HCT116 (cell line): ENCODE measurements at regions not wholly inside any gene's neighbourhood (a gene's known extent, or its start where the extent isn't known, plus 50 kb on each side); places are given as distances from the start of the nearest gene placed in this dataset.

Source experiments
- ATAC-seq: fragments of 200-7000 bp; cut with Tn5 transposase; 2 replicates; pipeline ENCODE4 v1.9.1; 2020; ENCODE audit warnings: mild to moderate bottlenecking, moderate library complexity
- BruUV-seq: library from RNA; stranded (reverse); fragments of 400-500 nt; replicated peaks from 2 replicates; lab custom pipeline; 2021; lab: Mats Ljungman, UMichigan
- CTCF ChIA-PET: fragments of 300-600 bp; sonication (Branson Sonifier 250); formaldehyde crosslinking; loops from one replicate; lab custom pipeline; 2021; ENCODE audit warnings: antibody characterized with exemption; lab: Charles Lee
- POLR2A ChIA-PET: fragments of 300-600, 350-600 bp; sonication (Branson Sonifier 250); formaldehyde crosslinking; loops from one replicate; lab custom pipeline; 2021; ENCODE audit warnings: antibody characterized with exemption; lab: Charles Lee
- RAD21 ChIA-PET, 2 experiments: fragments of 300-600 bp; sonication (Branson Sonifier 250); formaldehyde crosslinking; loops; one replicate each; lab custom pipeline; 2023; ENCODE audit warnings: low total read pairs in 2 of 2; ENCODE audit not compliant: uncharacterized antibody in 2 of 2, unreplicated experiment in 2 of 2, low non-redundant PET in 1 of 2; lab: Charles Lee
- DNase-seq: peaks from one replicate; pipeline ENCODE4 v3.0.0-alpha.2; 2010; ENCODE audit warnings: low read depth, low spot score
- H2AFZ ChIP-seq: fragments of 200-600 bp; shearing (Covaris generic), sonication (generic); 2 replicates; pipeline ENCODE4 v1.6.1; 2017; ENCODE audit warnings: low read depth, mixed run types, mixed read lengths, antibody characterized with exemption, low read length; ENCODE audit not compliant: poor library complexity, severe bottlenecking
- H3K27ac ChIP-seq: 2 replicates; pipeline ENCODE4 v1.5.1; 2012; ENCODE audit warnings: low read depth, low read length
- H3K27me3 ChIP-seq: fragments of 200-600 bp; sonication (generic); 2 replicates; pipeline ENCODE4 v1.6.1; 2016; ENCODE audit warnings: mixed run types, low read length, mixed read lengths; ENCODE audit not compliant: insufficient read depth
- H3K36me3 ChIP-seq, 2 experiments: fragments of 200-500 bp in 1 of 2; fragments of 200-600 bp in 1 of 2; sonication (Bioruptor generic) in 1 of 2; sonication (generic) in 1 of 2; 2 replicates each; pipeline versions ENCODE4 v1.5.1 to v1.6.1; 2014 to 2016; ENCODE audit warnings: low read length in 2 of 2, inconsistent platforms in 1 of 2, mixed read lengths in 1 of 2, mixed run types in 1 of 2; ENCODE audit not compliant: insufficient read depth in 2 of 2, control insufficient read depth in 1 of 2
- H3K4me1 ChIP-seq, 2 experiments: fragments of 200-600 bp in 1 of 2; sonication (generic) in 1 of 2; 2 replicates each; pipeline versions ENCODE4 v1.5.1 to v1.6.1; 2012 to 2017; ENCODE audit warnings: low read length in 2 of 2, inconsistent platforms in 1 of 2, mild to moderate bottlenecking in 1 of 2, mixed read lengths in 1 of 2, mixed run types in 1 of 2, moderate library complexity in 1 of 2; ENCODE audit not compliant: insufficient read depth in 2 of 2, control insufficient read depth in 1 of 2
- H3K4me2 ChIP-seq: fragments of 200-600 bp; sonication (generic); 2 replicates; pipeline ENCODE4 v1.6.1; 2017; ENCODE audit warnings: mixed run types, low read length, mixed read lengths
- H3K4me3 ChIP-seq, 2 experiments: fragments of 200-600 bp in 1 of 2; sonication (generic) in 1 of 2; replicated peaks in 1 of 2; 2 replicates each; pipeline ENCODE4 v1.5.1; 2011 to 2016; ENCODE audit warnings: low read length in 2 of 2, control low read depth in 1 of 2, low read depth in 1 of 2, mild to moderate bottlenecking in 1 of 2, mixed read lengths in 1 of 2, mixed run types in 1 of 2
- H3K79me2 ChIP-seq: fragments of 200-600 bp; sonication (generic); 2 replicates; pipeline ENCODE4 v1.6.1; 2017; ENCODE audit warnings: mild to moderate bottlenecking, mixed run types, low read length, moderate library complexity, mixed read lengths; ENCODE audit not compliant: insufficient read depth
- H3K9ac ChIP-seq: fragments of 200-600 bp; sonication (generic); 2 replicates; pipeline ENCODE4 v1.6.1; 2016; ENCODE audit warnings: low read length, mixed read lengths
- H3K9me2 ChIP-seq: fragments of 200-600 bp; sonication (generic), shearing (Covaris generic); 2 replicates; pipeline ENCODE4 v1.6.1; 2017; ENCODE audit warnings: mixed run types, mild to moderate bottlenecking, moderate library complexity; ENCODE audit not compliant: insufficient read depth
- H3K9me3 ChIP-seq, 2 experiments: fragments of 200-500 bp in 1 of 2; fragments of 200-600 bp in 1 of 2; sonication (Bioruptor generic) in 1 of 2; sonication (generic) in 1 of 2; 2 replicates each; pipeline ENCODE4 v1.6.1; 2014 to 2017; ENCODE audit warnings: low read length in 2 of 2, mixed read lengths in 2 of 2, inconsistent platforms in 1 of 2, low read depth in 1 of 2, mild to moderate bottlenecking in 1 of 2, mixed run types in 1 of 2, moderate library complexity in 1 of 2; ENCODE audit not compliant: control insufficient read depth in 1 of 2, insufficient read depth in 1 of 2
- H4K20me1 ChIP-seq: fragments of 200-600 bp; sonication (generic), shearing (Covaris generic); 2 replicates; pipeline ENCODE4 v1.6.1; 2017; ENCODE audit warnings: mixed run types, mild to moderate bottlenecking, moderate library complexity; ENCODE audit not compliant: insufficient read depth
- CBX3 ChIP-seq: IDR thresholded peaks from 2 replicates; pipeline ENCODE4 v1.6.1; 2012; ENCODE audit warnings: low read depth
- CEBPB ChIP-seq: IDR thresholded peaks from 2 replicates; pipeline ENCODE4 v1.6.1; 2012; ENCODE audit warnings: low read depth
- EGR1 ChIP-seq: IDR thresholded peaks from 2 replicates; pipeline ENCODE4 v1.6.1; 2012; ENCODE audit warnings: low read depth
- EZH2 ChIP-seq: fragments of 200-600 bp; sonication (generic); IDR thresholded peaks from 2 replicates; pipeline ENCODE4 v1.6.1; 2017; ENCODE audit warnings: antibody characterized with exemption, mixed run types
- JUND ChIP-seq: IDR thresholded peaks from 2 replicates; pipeline ENCODE4 v1.6.1; 2012
- POLR2A ChIP-seq: IDR thresholded peaks from 2 replicates; pipeline ENCODE4 v1.7.0; 2011; ENCODE audit warnings: borderline replicate concordance; ENCODE audit not compliant: insufficient read depth, insufficient read length; ENCODE audit errors: extremely low read depth
- POLR2AphosphoS5 ChIP-seq: IDR thresholded peaks from 2 replicates; pipeline ENCODE4 v1.6.1; 2011; ENCODE audit warnings: mild to moderate bottlenecking, low read depth, low read length, moderate library complexity
- RAD21 ChIP-seq: IDR thresholded peaks from 2 replicates; pipeline ENCODE4 v1.6.1; 2012; ENCODE audit warnings: low read depth, mild to moderate bottlenecking
- SIN3A ChIP-seq: IDR thresholded peaks from 2 replicates; pipeline ENCODE4 v1.6.1; 2012; ENCODE audit warnings: low read depth
- SP1 ChIP-seq: IDR thresholded peaks from 2 replicates; pipeline ENCODE4 v1.6.1; 2012; ENCODE audit warnings: low read depth
- SRF ChIP-seq: IDR thresholded peaks from 2 replicates; pipeline ENCODE4 v1.6.1; 2012; ENCODE audit warnings: low read depth
- TCF7L2 ChIP-seq: IDR thresholded peaks from 2 replicates; pipeline ENCODE4 v1.7.0; 2011; ENCODE audit warnings: borderline replicate concordance, inconsistent platforms; ENCODE audit not compliant: insufficient read depth, insufficient read length; ENCODE audit errors: extremely low read depth
- YY1 ChIP-seq: IDR thresholded peaks from 2 replicates; pipeline ENCODE4 v1.6.1; 2011; ENCODE audit warnings: low read length, low read depth, moderate library complexity, mild to moderate bottlenecking; ENCODE audit not compliant: insufficient replicate concordance; ENCODE audit errors: extremely low read depth
- ZFX ChIP-seq: fragments of 450-650 bp; IDR thresholded peaks from 2 replicates; pipeline ENCODE4 v1.6.1; 2017
- intact Hi-C: fragments of 100-400 bp; cut with micrococcal nuclease; formaldehyde crosslinking; loops from 2 replicates; pipeline ENCODE4 v1.10.0; 2022
- TF ChIP-seq, protein P1 (sequence below), 3 experiments: fragments of 200-600 bp in 1 of 3; sonication (generic) in 1 of 3; IDR thresholded peaks in 2 of 3; conservative IDR thresholded peaks in 1 of 3; 2 replicates each; pipeline ENCODE4 v1.5.1; 2012 to 2017; ENCODE audit warnings: low read depth in 2 of 3, low read length in 2 of 3, antibody characterized with exemption in 1 of 3, borderline replicate concordance in 1 of 3, control low read depth in 1 of 3, mild to moderate bottlenecking in 1 of 3, mixed read lengths in 1 of 3, mixed run types in 1 of 3, moderate library complexity in 1 of 3; ENCODE audit not compliant: insufficient read depth in 1 of 3
- TF ChIP-seq, protein P2 (sequence below): IDR thresholded peaks from 2 replicates; pipeline ENCODE4 v1.6.1; 2012
- TF ChIP-seq, protein P3 (sequence below): IDR thresholded peaks from 2 replicates; pipeline ENCODE4 v1.6.1; 2012; ENCODE audit warnings: low read depth

DNA sequence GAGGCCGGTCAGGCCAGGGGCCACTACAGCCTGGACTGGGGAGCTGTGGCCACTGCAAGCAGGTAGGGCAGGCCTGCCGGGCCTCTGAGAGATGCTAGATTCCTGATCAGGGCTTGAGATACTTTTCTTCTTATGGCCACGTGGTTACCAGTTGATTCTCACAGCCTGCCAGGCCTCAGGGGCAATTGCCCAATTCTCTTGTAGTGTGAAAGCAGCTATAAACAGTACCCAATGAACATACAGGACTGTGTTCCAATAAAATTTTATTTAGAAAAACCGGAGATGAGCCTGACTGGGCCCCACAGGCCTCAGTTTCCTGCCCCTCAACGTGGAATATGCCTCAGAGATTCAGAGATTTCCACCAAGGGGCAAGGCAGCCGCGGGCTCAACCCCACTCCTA is 475.2 kb downstream of the TCERG1L start:
- intact Hi-C loops, result no loop called here
- Histone ChIP-seq H3K4me1 (no peaks in the 10 kb centered on the region), H3K27ac (no peak overlapping the region), H4K20me1 (no peaks in the 10 kb centered on the region), H3K9ac (no peak overlapping the region), H3K27me3 (no peaks in the 10 kb centered on the region), H3K4me2 (no peak overlapping the region), H2AFZ (no peak overlapping the region), H3K36me3 (no peaks in the 10 kb centered on the region), H3K9me3 (no peaks in the 10 kb centered on the region), H3K4me3 (no peak overlapping the region), H3K79me2 (no peaks in the 10 kb centered on the region), H3K9me2 (no peaks in the 10 kb centered on the region)
- ChIA-PET POLR2A (no interaction called here), CTCF (no interaction called here), RAD21 (no interaction called here)
- no TSS peak for BruUV-seq
- no peak for DNase-seq
- no peak for TF ChIP-seq POLR2AphosphoS5
- TF ChIP-seq CBX3, result no peak
- TF ChIP-seq CEBPB, result no peak
- TF ChIP-seq YY1, result no peak
- TF ChIP-seq JUND, result no peak
- TF ChIP-seq POLR2A, result no peak
- TF ChIP-seq, protein P1, sequence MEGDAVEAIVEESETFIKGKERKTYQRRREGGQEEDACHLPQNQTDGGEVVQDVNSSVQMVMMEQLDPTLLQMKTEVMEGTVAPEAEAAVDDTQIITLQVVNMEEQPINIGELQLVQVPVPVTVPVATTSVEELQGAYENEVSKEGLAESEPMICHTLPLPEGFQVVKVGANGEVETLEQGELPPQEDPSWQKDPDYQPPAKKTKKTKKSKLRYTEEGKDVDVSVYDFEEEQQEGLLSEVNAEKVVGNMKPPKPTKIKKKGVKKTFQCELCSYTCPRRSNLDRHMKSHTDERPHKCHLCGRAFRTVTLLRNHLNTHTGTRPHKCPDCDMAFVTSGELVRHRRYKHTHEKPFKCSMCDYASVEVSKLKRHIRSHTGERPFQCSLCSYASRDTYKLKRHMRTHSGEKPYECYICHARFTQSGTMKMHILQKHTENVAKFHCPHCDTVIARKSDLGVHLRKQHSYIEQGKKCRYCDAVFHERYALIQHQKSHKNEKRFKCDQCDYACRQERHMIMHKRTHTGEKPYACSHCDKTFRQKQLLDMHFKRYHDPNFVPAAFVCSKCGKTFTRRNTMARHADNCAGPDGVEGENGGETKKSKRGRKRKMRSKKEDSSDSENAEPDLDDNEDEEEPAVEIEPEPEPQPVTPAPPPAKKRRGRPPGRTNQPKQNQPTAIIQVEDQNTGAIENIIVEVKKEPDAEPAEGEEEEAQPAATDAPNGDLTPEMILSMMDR (IDR thresholded peaks at IDR 0.05 in 2 of 3, conservative IDR thresholded peaks at IDR 0.05 in 1 of 3; ENCODE audit: borderline replicate concordance in 1 of 3, insufficient read depth in 1 of 3, low read depth in 2 of 3, low read length in 2 of 3), result no peak
- no peak for TF ChIP-seq EZH2
- TF ChIP-seq EGR1, result no peak
- no peak for ATAC-seq

DNA sequence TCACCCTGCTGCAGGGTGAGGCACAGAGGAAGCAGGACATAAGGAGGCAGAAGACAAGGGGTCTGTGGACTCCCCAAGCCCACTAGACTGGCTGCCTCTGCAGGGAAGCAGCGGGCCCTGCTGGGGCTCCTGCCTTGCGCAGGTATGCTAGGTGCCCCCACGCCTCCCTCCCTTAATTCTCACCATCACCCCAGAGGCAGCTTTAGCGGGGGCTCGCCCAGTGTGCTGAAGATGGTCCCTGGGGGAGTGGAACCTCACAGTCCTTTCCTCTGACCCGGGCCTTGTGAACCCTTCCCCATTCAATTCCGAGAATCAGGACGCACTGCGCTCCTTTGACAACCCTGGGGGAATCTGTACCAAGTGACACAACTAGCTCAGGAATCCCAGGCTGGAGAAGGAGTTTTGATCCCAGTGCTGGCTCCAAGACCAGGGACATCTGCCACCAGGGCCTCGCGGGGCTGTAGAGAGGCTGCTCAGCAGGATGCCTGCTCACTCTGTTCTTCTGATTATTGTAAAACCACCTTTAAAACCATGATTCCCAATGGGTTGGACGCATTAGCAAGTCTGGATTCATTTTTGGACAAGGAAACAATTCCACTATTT is 468.4 kb downstream of the TCERG1L start:
- no peaks in the 10 kb centered on the region for H3K27me3 ChIP-seq
- TF ChIP-seq SRF (no peak), RAD21 (no peak), SP1 (no peak), SIN3A (no peak), ZFX (no peak), TCF7L2 (no peak)
- TF ChIP-seq, protein P2, sequence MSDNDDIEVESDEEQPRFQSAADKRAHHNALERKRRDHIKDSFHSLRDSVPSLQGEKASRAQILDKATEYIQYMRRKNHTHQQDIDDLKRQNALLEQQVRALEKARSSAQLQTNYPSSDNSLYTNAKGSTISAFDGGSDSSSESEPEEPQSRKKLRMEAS, result no peak
- TF ChIP-seq, protein P3, sequence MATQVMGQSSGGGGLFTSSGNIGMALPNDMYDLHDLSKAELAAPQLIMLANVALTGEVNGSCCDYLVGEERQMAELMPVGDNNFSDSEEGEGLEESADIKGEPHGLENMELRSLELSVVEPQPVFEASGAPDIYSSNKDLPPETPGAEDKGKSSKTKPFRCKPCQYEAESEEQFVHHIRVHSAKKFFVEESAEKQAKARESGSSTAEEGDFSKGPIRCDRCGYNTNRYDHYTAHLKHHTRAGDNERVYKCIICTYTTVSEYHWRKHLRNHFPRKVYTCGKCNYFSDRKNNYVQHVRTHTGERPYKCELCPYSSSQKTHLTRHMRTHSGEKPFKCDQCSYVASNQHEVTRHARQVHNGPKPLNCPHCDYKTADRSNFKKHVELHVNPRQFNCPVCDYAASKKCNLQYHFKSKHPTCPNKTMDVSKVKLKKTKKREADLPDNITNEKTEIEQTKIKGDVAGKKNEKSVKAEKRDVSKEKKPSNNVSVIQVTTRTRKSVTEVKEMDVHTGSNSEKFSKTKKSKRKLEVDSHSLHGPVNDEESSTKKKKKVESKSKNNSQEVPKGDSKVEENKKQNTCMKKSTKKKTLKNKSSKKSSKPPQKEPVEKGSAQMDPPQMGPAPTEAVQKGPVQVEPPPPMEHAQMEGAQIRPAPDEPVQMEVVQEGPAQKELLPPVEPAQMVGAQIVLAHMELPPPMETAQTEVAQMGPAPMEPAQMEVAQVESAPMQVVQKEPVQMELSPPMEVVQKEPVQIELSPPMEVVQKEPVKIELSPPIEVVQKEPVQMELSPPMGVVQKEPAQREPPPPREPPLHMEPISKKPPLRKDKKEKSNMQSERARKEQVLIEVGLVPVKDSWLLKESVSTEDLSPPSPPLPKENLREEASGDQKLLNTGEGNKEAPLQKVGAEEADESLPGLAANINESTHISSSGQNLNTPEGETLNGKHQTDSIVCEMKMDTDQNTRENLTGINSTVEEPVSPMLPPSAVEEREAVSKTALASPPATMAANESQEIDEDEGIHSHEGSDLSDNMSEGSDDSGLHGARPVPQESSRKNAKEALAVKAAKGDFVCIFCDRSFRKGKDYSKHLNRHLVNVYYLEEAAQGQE, result no peak
- RAD21 ChIA-PET, result no interaction called here
- POLR2A ChIA-PET, result no interaction called here
- no peak overlapping the region for H3K4me3 ChIP-seq
- no peaks in the 10 kb centered on the region for H3K36me3 ChIP-seq
- no peak overlapping the region for H3K27ac ChIP-seq
- no peaks in the 10 kb centered on the region for H3K79me2 ChIP-seq
- CTCF ChIA-PET, result no interaction called here
- ATAC-seq (no peak), DNase-seq (no peak)
- no peaks in the 10 kb centered on the region for H3K9me2 ChIP-seq
- no peak overlapping the region for H2AFZ ChIP-seq
- BruUV-seq, result no TSS peak
- no peaks in the 10 kb centered on the region for H3K9me3 ChIP-seq
- intact Hi-C loops, result no loop called here
- H3K4me2 ChIP-seq, result no peak overlapping the region
- no peak overlapping the region for H3K9ac ChIP-seq
- H3K4me1 ChIP-seq, result no peaks in the 10 kb centered on the region
- H4K20me1 ChIP-seq, result no peaks in the 10 kb centered on the region
